Liver (tissue), 7 donors: ENCODE measurements at regions not wholly inside any gene's neighbourhood (a gene's known extent, or its start where the extent isn't known, plus 50 kb on each side); places are given as distances from the start of the nearest gene placed in this dataset.
"Not testable (repeated sequence)": the region's sequence is repeated elsewhere in the genome, so short reads cannot be mapped to it uniquely, and the experiment has no call there.

Experiments
- DNase-seq: peaks from one replicate; pipeline ENCODE4 v3.0.0-alpha.2; 2017; ENCODE audit warnings: low spot score
- H3K27ac ChIP-seq, 2 donors: one replicate each; pipeline ENCODE4 v1.7.0; 2013; ENCODE audit warnings: inconsistent platforms in 2 of 2, low read length in 2 of 2, control low read depth in 1 of 2, low read depth in 1 of 2, mild to moderate bottlenecking in 1 of 2
- H3K27me3 ChIP-seq, 4 donors: one replicate each; pipeline versions ENCODE4 v1.6.1 to v1.7.0; 2013; ENCODE audit warnings: low read length in 3 of 4, inconsistent platforms in 1 of 4, mild to moderate bottlenecking in 1 of 4, moderate library complexity in 1 of 4; ENCODE audit not compliant: control insufficient read depth in 4 of 4, insufficient read depth in 4 of 4
- H3K36me3 ChIP-seq, 4 donors: one replicate each; pipeline versions ENCODE4 v1.6.1 to v1.7.0; 2013; ENCODE audit warnings: low read length in 3 of 4, mild to moderate bottlenecking in 3 of 4, low read depth in 1 of 4, moderate library complexity in 1 of 4; ENCODE audit not compliant: control insufficient read depth in 4 of 4, insufficient read depth in 3 of 4
- H3K4me1 ChIP-seq, 4 donors: one replicate each; pipeline versions ENCODE4 v1.6.1 to v1.7.0; 2013; ENCODE audit warnings: low read length in 3 of 4, mild to moderate bottlenecking in 3 of 4, moderate library complexity in 1 of 4; ENCODE audit not compliant: control insufficient read depth in 4 of 4, insufficient read depth in 4 of 4
- H3K4me3 ChIP-seq, 3 donors: one replicate each; pipeline versions ENCODE4 v1.6.1 to v1.7.0; 2013; ENCODE audit warnings: low read length in 3 of 3, control low read depth in 1 of 3, low read depth in 1 of 3, mild to moderate bottlenecking in 1 of 3
- H3K9ac ChIP-seq, 2 donors: one replicate each; pipeline ENCODE4 v1.7.0; 2013; ENCODE audit warnings: low read length in 2 of 2, mild to moderate bottlenecking in 2 of 2, moderate library complexity in 2 of 2, control low read depth in 1 of 2, low read depth in 1 of 2
- H3K9me3 ChIP-seq, 4 donors: one replicate each; pipeline versions ENCODE4 v1.6.1 to v1.7.0; 2013; ENCODE audit warnings: low read length in 3 of 4; ENCODE audit not compliant: control insufficient read depth in 4 of 4
- HNF4A ChIP-seq, 2 donors: conservative IDR thresholded peaks; 2 replicates each; pipeline ENCODE4 v1.6.1; 2016; ENCODE audit warnings: antibody characterized with exemption in 2 of 2, mild to moderate bottlenecking in 2 of 2
- WGBS: extraction: QIAGEN DNeasy Blood & Tissue Kit; methylation state at CpG from one replicate; pipeline ENCODE4 v1.1.7; 2013; 5-methylcytosine and 5-hydroxymethylcytosine counted together
- donor health status: healthy.
- donor health status: healthy.
- donor health status: healthy.
- donor health status: healthy.

DNA sequence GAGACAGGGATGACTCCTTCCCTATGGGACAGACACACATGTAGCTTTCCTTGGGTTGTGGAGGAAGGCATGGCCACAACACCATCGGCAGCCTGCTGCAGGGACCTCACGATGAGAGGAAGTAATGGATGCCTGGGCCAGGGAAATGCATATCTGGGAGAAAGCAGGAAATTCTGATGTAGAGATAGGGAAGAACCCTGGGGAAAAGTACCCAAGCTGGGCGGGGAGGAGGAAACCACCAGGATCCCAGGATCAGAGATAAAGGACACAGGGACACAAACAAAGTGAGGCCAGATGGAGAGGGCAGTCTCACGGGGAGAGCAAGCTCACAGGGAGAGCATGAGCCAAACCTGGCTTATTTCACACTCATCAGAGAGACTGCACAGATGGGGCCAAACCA lies 294.7 kb upstream of the TEKT4 start:
- not testable (repeated sequence) for H3K27ac ChIP-seq
- WGBS: 50% methylated on average over 4 of the region's 4 CpGs

DNA sequence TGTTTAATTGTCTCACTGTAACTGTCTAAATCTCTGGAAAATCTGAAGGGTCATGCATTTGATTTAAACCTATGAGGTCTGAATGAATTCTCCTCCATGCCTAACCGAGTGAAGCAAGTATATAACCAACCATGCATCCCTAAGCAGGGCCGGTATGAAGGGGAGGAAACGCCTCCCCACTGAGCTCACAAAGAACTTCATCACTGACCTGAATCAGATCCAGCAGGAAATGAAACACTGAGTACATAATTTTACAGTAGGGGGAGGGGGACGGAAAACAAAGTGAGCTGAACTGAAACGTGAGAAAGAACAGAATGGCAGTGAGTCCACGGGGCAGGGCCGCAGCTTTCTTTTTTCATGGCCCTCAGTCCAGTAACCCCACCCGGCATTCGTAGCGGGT lies 294.1 kb upstream of the TEKT4 start:
- H3K27ac ChIP-seq, H3K36me3 ChIP-seq, H3K4me1 ChIP-seq, H3K27me3 ChIP-seq, H3K4me3 ChIP-seq, H3K9ac ChIP-seq, H3K9me3 ChIP-seq, DNase-seq: not testable (repeated sequence)
- 64% methylated on average over 7 of the region's 10 CpGs for WGBS

More for the DNA sequence above, 294.7 kb upstream of the TEKT4 start:
- H3K4me1 ChIP-seq, H3K27me3 ChIP-seq, H3K9ac ChIP-seq, DNase-seq, H3K36me3 ChIP-seq, H3K9me3 ChIP-seq, H3K4me3 ChIP-seq: not testable (repeated sequence)

DNA sequence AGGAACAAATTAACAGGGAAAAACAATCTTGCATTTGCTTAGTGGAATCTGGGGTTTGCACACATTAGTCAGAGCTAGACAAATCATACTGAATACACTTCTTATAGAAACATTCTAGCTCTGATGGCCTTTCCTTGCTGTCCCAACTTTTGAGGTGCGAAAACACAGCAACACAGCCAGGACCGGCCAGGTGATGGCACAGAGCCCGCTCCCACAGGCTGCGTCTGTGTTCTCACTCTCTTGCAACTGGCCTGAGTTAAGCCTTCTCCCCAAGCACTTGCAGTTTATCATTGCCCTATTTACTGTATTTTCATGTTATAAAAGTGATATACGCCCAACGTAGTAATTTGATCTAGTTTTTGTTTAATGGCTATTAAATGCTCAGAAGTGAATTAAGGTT lies 292.0 kb upstream of the TEKT4 start:
- not testable (repeated sequence) for H3K36me3 ChIP-seq, H3K9ac ChIP-seq, H3K9me3 ChIP-seq, H3K27me3 ChIP-seq, H3K4me3 ChIP-seq, H3K4me1 ChIP-seq, DNase-seq, H3K27ac ChIP-seq
- 92% methylated on average over 6 of the region's 6 CpGs for WGBS

- H3K36me3 ChIP-seq, H3K4me1 ChIP-seq, H3K9ac ChIP-seq, H3K27me3 ChIP-seq, H3K9me3 ChIP-seq, H3K27ac ChIP-seq, DNase-seq, H3K4me3 ChIP-seq: not testable (repeated sequence)
- TF ChIP-seq HNF4A (conservative IDR thresholded peaks at IDR 0.05): peak; percentile 12 to 25
- 62% methylated on average over 8 of the region's 8 CpGs for WGBS
Observed at GRCh38 chr2:94583081-94583723, 288.0 kb upstream of the TEKT4 start.

DNA sequence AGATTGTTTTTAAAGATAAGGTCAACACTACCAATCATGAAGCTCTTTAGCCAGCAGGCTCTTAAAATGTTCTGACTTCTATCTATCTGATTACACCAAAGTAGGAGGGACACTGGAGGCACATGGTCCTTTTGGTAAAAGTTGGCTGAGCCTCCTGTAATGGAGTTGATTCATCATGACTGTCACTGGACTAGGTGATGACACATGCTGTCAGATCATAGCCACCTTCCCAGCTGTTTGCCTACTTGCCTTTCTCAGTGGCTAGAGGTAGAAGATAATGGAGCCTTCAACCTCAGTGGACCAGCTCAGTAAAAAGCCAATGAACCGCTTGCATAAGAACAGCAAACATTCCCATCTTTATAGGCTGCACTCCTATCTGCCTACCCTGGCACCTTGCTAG lies 286.7 kb upstream of the TEKT4 start:
- not testable (repeated sequence) for H3K36me3 ChIP-seq, H3K4me1 ChIP-seq, DNase-seq, H3K4me3 ChIP-seq, H3K27ac ChIP-seq, H3K9me3 ChIP-seq, H3K27me3 ChIP-seq, H3K9ac ChIP-seq
- 18% methylated on average over 1 of the region's 1 CpG for whole genome bisulfite sequencing
